Renal pelvis (tissue), 1 donor: ENCODE measurements at regions not wholly inside any gene's neighbourhood (a gene's known extent, or its start where the extent isn't known, plus 50 kb on each side); places are given as distances from the start of the nearest gene placed in this dataset.
A peak's percentile ranks its signal among the peaks of the same experiment; 100 is the strongest.

Experiments
- DNase-seq: peaks from one replicate; pipeline ENCODE4 v3.0.0-alpha.2; 2013

- peak; percentile 37 for DNase-seq
These were observed 284.2 kb upstream of the ATP2B1 start for GRCh38 chr12:89992668-89993451.

- DNase-seq: no peak
These were observed 283.4 kb upstream of the ATP2B1 start for GRCh38 chr12:89991807-89992590.

GRCh38 chr12:89988188-89988915, 279.7 kb upstream of the ATP2B1 start:
- peak; percentile 27 for DNase-seq

- DNase-seq: no peak
These were observed 277.3 kb upstream of the ATP2B1 start for GRCh38 chr12:89985935-89986334.

GRCh38 chr12:89984846-89985245, 276.2 kb upstream of the ATP2B1 start:
- DNase-seq: no peak

- DNase-seq: no peak
These were observed 275.0 kb upstream of the ATP2B1 start for GRCh38 chr12:89983622-89984021.

- no peak for DNase-seq
These were observed 271.6 kb upstream of the ATP2B1 start for GRCh38 chr12:89980236-89980635.

GRCh38 chr12:89977405-89978085, 268.9 kb upstream of the ATP2B1 start:
- no peak for DNase-seq

GRCh38 chr12:89976866-89977265, 268.2 kb upstream of the ATP2B1 start:
- DNase-seq: no peak

GRCh38 chr12:89975574-89975973, 266.9 kb upstream of the ATP2B1 start:
- no peak for DNase-seq

GRCh38 chr12:89971880-89972279, 263.2 kb upstream of the ATP2B1 start:
- DNase-seq: no peak

- no peak for DNase-seq
These were observed 262.1 kb upstream of the ATP2B1 start for GRCh38 chr12:89970722-89971121.

- no peak for DNase-seq
These were observed 260.5 kb upstream of the ATP2B1 start for GRCh38 chr12:89969093-89969492.

GRCh38 chr12:89968151-89968700, 259.6 kb upstream of the ATP2B1 start:
- no peak for DNase-seq

GRCh38 chr12:89966495-89967240, 258.0 kb upstream of the ATP2B1 start:
- no peak for DNase-seq

- DNase-seq: no peak
These were observed 257.4 kb upstream of the ATP2B1 start for GRCh38 chr12:89965993-89966392.

GRCh38 chr12:89962648-89963047, 254.0 kb upstream of the ATP2B1 start:
- DNase-seq: no peak

GRCh38 chr12:89960607-89961394, 252.2 kb upstream of the ATP2B1 start:
- DNase-seq: no peak

- no peak for DNase-seq
These were observed 251.4 kb upstream of the ATP2B1 start for GRCh38 chr12:89960011-89960507.

GRCh38 chr12:89959179-89959578, 250.5 kb upstream of the ATP2B1 start:
- DNase-seq: no peak
